GM12878 (cell line): ENCODE measurements at regions not wholly inside any gene's neighbourhood (a gene's known extent, or its start where the extent isn't known, plus 50 kb on each side); places are given as distances from the start of the nearest gene placed in this dataset.

Experiments
- ATAC-seq: fragments of 200-7000 bp; cut with Tn5 transposase; 3 replicates; pipeline ENCODE4 v1.9.1; 2020; ENCODE audit warnings: mild to moderate bottlenecking, moderate library complexity
- BruUV-seq: library from RNA; stranded (reverse); fragments of 400-500 nt; replicated peaks from 2 replicates; lab custom pipeline; 2021; lab: Mats Ljungman, UMichigan
- CTCF ChIA-PET: fragments of 300-600 bp; sonication (Branson Sonifier 250); formaldehyde crosslinking; extraction: SDS; loops from one replicate; lab custom pipeline; 2021; ENCODE audit warnings: inconsistent platforms; lab: Yijun Ruan, JAX
- POLR2A ChIA-PET: fragments of 350-600 bp; formaldehyde crosslinking; extraction: SDS; loops from one replicate; lab custom pipeline; 2021; ENCODE audit warnings: inconsistent platforms; lab: Charles Lee
- RAD21 ChIA-PET: fragments of 300-600 bp; sonication (Branson Sonifier 250); formaldehyde crosslinking; loops from one replicate; lab custom pipeline; 2023; ENCODE audit warnings: antibody characterized with exemption; ENCODE audit not compliant: unreplicated experiment; lab: Charles Lee
- SMC1A ChIA-PET: fragments of 300-600 bp; sonication (Branson Sonifier 250); formaldehyde crosslinking; loops from one replicate; lab custom pipeline; 2023; ENCODE audit not compliant: unreplicated experiment, uncharacterized antibody; lab: Charles Lee
- DNase-seq: peaks from one replicate; pipeline ENCODE4 v3.0.0-alpha.2; 2011; ENCODE audit warnings: low read depth, low spot score
- FAIRE-seq: peaks from 3 replicates; lab custom pipeline; 2011; peaks lifted over from hg19 to GRCh38; lab: Jason Lieb, UNC
- H2AFZ ChIP-seq: 2 replicates; pipeline ENCODE4 v1.6.0; 2011; ENCODE audit warnings: low read depth, low read length, control low read depth; ENCODE audit not compliant: control insufficient read depth
- H3K27ac ChIP-seq: 2 replicates; pipeline ENCODE4 v1.5.1; 2011; ENCODE audit warnings: control low read depth; ENCODE audit not compliant: control insufficient read depth, insufficient read depth
- H3K27me3 ChIP-seq, 2 experiments: replicated peaks in 1 of 2; 2 replicates each; pipeline versions ENCODE4 v1.6.0 to v1.6.1; 2011; ENCODE audit warnings: low read length in 1 of 2; ENCODE audit not compliant: control insufficient read depth in 2 of 2, insufficient read depth in 2 of 2
- H3K36me3 ChIP-seq, 2 experiments: 2 replicates each; pipeline ENCODE4 v1.5.1; 2011; ENCODE audit warnings: low read length in 1 of 2; ENCODE audit not compliant: control insufficient read depth in 2 of 2, insufficient read depth in 2 of 2
- H3K4me1 ChIP-seq: 2 replicates; pipeline ENCODE4 v1.6.1; 2011; ENCODE audit warnings: mild to moderate bottlenecking, low read length, moderate library complexity, mixed read lengths; ENCODE audit not compliant: control insufficient read depth, insufficient read depth
- H3K4me2 ChIP-seq: 2 replicates; pipeline ENCODE4 v1.6.0; 2011; ENCODE audit warnings: control low read depth; ENCODE audit not compliant: control insufficient read depth, insufficient read depth
- H3K4me3 ChIP-seq: fragments of 200-600 bp; sonication (generic); 2 replicates; pipeline ENCODE4 v1.5.1; 2016
- H3K79me2 ChIP-seq: 2 replicates; pipeline ENCODE4 v1.6.0; 2011; ENCODE audit warnings: low read length; ENCODE audit not compliant: control insufficient read depth, insufficient read depth
- H3K9ac ChIP-seq: 2 replicates; pipeline ENCODE4 v1.8.0; 2011; ENCODE audit warnings: low read length, control low read depth, mixed read lengths; ENCODE audit not compliant: control insufficient read depth, insufficient read depth
- H3K9me3 ChIP-seq: replicated peaks from 3 replicates; pipeline ENCODE4 v1.5.1; 2011; ENCODE audit warnings: mild to moderate bottlenecking, low read length; ENCODE audit not compliant: control insufficient read depth, insufficient read depth
- H4K20me1 ChIP-seq: 2 replicates; pipeline ENCODE4 v1.6.0; 2011; ENCODE audit not compliant: control insufficient read depth, insufficient read depth
- ATF7 ChIP-seq: fragments of 450-650 bp; IDR thresholded peaks from 2 replicates; pipeline ENCODE4 v1.6.1; 2016; ENCODE audit warnings: low read depth, mild to moderate bottlenecking
- GATAD2B ChIP-seq: fragments of 450-650 bp; conservative IDR thresholded peaks from 2 replicates; pipeline ENCODE4 v1.6.1; 2017; ENCODE audit warnings: low read depth, mild to moderate bottlenecking, moderate library complexity
- MYB ChIP-seq: fragments of 150-350 bp; IDR thresholded peaks from 2 replicates; pipeline ENCODE4 v1.6.1; 2014; ENCODE audit warnings: mild to moderate bottlenecking, low read depth, low read length, borderline replicate concordance
- PML ChIP-seq: IDR thresholded peaks from 2 replicates; pipeline ENCODE4 v1.6.1; 2012; ENCODE audit warnings: low read length, inconsistent platforms
- PRDM15 ChIP-seq: fragments of 450-650 bp; formaldehyde crosslinking; IDR thresholded peaks from 2 replicates; pipeline ENCODE4 v1.4.0; 2020; ENCODE audit warnings: mild to moderate bottlenecking, moderate library complexity
- RAD21 ChIP-seq: IDR thresholded peaks from 2 replicates; pipeline ENCODE4 v1.6.1; 2011; ENCODE audit warnings: mild to moderate bottlenecking, low read depth, low read length, moderate library complexity; ENCODE audit not compliant: insufficient read depth
- SKIL ChIP-seq: fragments of 450-650 bp; IDR thresholded peaks from 2 replicates; pipeline ENCODE4 v1.6.1; 2017; ENCODE audit warnings: mild to moderate bottlenecking, low read depth, inconsistent platforms; ENCODE audit not compliant: poor library complexity, severe bottlenecking
- SMAD1 ChIP-seq: fragments of 450-650 bp; IDR thresholded peaks from 2 replicates; pipeline ENCODE4 v1.6.1; 2018; ENCODE audit warnings: mild to moderate bottlenecking, low read depth; ENCODE audit not compliant: partially characterized antibody
- ZNF384 ChIP-seq: IDR thresholded peaks from 2 replicates; pipeline ENCODE4 v1.6.1; 2012; ENCODE audit warnings: low read depth, mild to moderate bottlenecking, low read length, improper control_type of control experiment, borderline replicate concordance
- WGBS: methylation state at CpG from one replicate; pipeline ENCODE4 v1.1.6; 2016; ENCODE audit warnings: low lambda C conversion rate; ENCODE audit not compliant: insufficient replicate concordance, insufficient coverage; ENCODE audit errors: missing lambda C conversion rate; 5-methylcytosine and 5-hydroxymethylcytosine counted together
- in situ Hi-C: fragments of 300-500 bp; cut with MboI; formaldehyde crosslinking; loops from 9 replicates; pipeline ENCODE4 v1.14.3; 2018; ENCODE audit warnings: mixed read lengths
- intact Hi-C: fragments of 100-400 bp; cut with micrococcal nuclease; formaldehyde crosslinking; loops from one replicate; pipeline ENCODE4 v1.14.2; 2022; ENCODE audit not compliant: unreplicated experiment

- TF ChIP-seq PRDM15 (CRISPR knock-in tag) (no peak), RAD21 (no peak), MYB (no peak), PML (no peak), ZNF384 (no peak), GATAD2B (no peak), SMAD1 (no peak), ATF7 (no peak)
- TF ChIP-seq, all 136 proteins: peak for 0
Measured at GRCh38 chr1:228944296-228944695, 209.0 kb downstream of the RHOU start (continued).

GRCh38 chr1:228944935-228945371 is 209.7 kb downstream of the RHOU start:
- FAIRE-seq = no peak
- H3K27me3 ChIP-seq = no peaks in the 10 kb centered on the region; a peak in 2 of 4 replicates
- TF ChIP-seq PRDM15 (CRISPR knock-in tag) (no peak), SKIL (no peak)

More at GRCh38 chr1:228944935-228945371, 209.7 kb downstream of the RHOU start:
- Histone ChIP-seq H3K9ac (no peak overlapping the region), H3K27ac (no peak overlapping the region), H3K9me3 (no peaks in the 10 kb centered on the region), H3K4me3 (no peak overlapping the region), H2AFZ (no peak overlapping the region), H3K4me2 (no peak overlapping the region), H3K79me2 (no peaks in the 10 kb centered on the region), H3K36me3 (no peaks in the 10 kb centered on the region), H3K4me1 (no peaks in the 10 kb centered on the region), H4K20me1 (no peaks in the 10 kb centered on the region)
- POLR2A ChIA-PET = no interaction called here
- in situ Hi-C loops (no loop called here), intact Hi-C loops (no loop called here)
- 35% methylated on average over 5 of the region's 5 CpGs for WGBS
- RAD21 ChIA-PET = no interaction called here
- no peak for ATAC-seq
- no TSS peak for BruUV-seq
- DNase-seq = no peak
- SMC1A ChIA-PET = interaction anchor here (0.6 kb wide), 1 partner anchor 102 kb away, joined by 3 read pairs; no protein-coding TSS in a partner anchor
- CTCF ChIA-PET = no interaction called here
